Panc1 (cell line): ENCODE measurements at regions not wholly inside any gene's neighbourhood (a gene's known extent, or its start where the extent isn't known, plus 50 kb on each side); places are given as distances from the start of the nearest gene placed in this dataset.

Experiments used
- ATAC-seq: fragments of 200-7000 bp; cut with Tn5 transposase; 2 replicates; pipeline ENCODE4 v1.9.1; 2020; ENCODE audit warnings: mild to moderate bottlenecking, moderate library complexity
- BruUV-seq: library from RNA; stranded (reverse); fragments of 400-500 nt; replicated peaks from 2 replicates; lab custom pipeline; 2021; lab: Mats Ljungman, UMichigan
- CTCF ChIA-PET: fragments of 300-600 bp; sonication (Branson Sonifier 250); formaldehyde crosslinking; loops from one replicate; lab custom pipeline; 2022; ENCODE audit warnings: antibody characterized with exemption; lab: Charles Lee
- POLR2A ChIA-PET: fragments of 300-600 bp; sonication (Branson Sonifier 250); formaldehyde crosslinking; loops from one replicate; lab custom pipeline; 2022; ENCODE audit warnings: antibody characterized with exemption; lab: Charles Lee
- DNase-seq: peaks from one replicate; pipeline ENCODE4 v3.0.0-alpha.2; 2010; ENCODE audit warnings: low read depth, low spot score
- H3K27ac ChIP-seq: 2 replicates; pipeline ENCODE4 v1.5.1; 2011; ENCODE audit warnings: mild to moderate bottlenecking, low read length, inconsistent platforms
- H3K27me3 ChIP-seq: fragments of 200-500 bp; sonication (Bioruptor generic); 2 replicates; pipeline ENCODE4 v1.6.0; 2014; ENCODE audit warnings: low read length, inconsistent platforms; ENCODE audit not compliant: control insufficient read depth, insufficient read depth
- H3K36me3 ChIP-seq: fragments of 200-500 bp; sonication (Bioruptor generic); 2 replicates; pipeline ENCODE4 v1.5.1; 2014; ENCODE audit warnings: inconsistent platforms, mild to moderate bottlenecking, low read length, moderate library complexity; ENCODE audit not compliant: control insufficient read depth, insufficient read depth
- H3K4me1 ChIP-seq: 2 replicates; pipeline ENCODE4 v1.5.1; 2011; ENCODE audit warnings: inconsistent platforms, mild to moderate bottlenecking, low read length, moderate library complexity; ENCODE audit not compliant: control insufficient read depth, insufficient read depth
- H3K4me3 ChIP-seq, 2 experiments: 2 replicates each; pipeline ENCODE4 v1.5.1; 2011 to 2012; ENCODE audit warnings: low read depth in 2 of 2, low read length in 2 of 2, mild to moderate bottlenecking in 2 of 2, inconsistent platforms in 1 of 2, moderate library complexity in 1 of 2
- H3K9me3 ChIP-seq: fragments of 200-500 bp; sonication (Bioruptor generic); 2 replicates; pipeline ENCODE4 v1.5.1; 2014; ENCODE audit warnings: low read depth, mild to moderate bottlenecking, inconsistent platforms, low read length, moderate library complexity; ENCODE audit not compliant: control insufficient read depth, insufficient read depth
- CTCF ChIP-seq: fragments of 450-650 bp; IDR thresholded peaks from 2 replicates; pipeline ENCODE4 v1.5.1; 2017; ENCODE audit warnings: mild to moderate bottlenecking
- POLR2AphosphoS5 ChIP-seq: IDR thresholded peaks from 2 replicates; pipeline ENCODE4 v1.6.1; 2012; ENCODE audit warnings: mild to moderate bottlenecking, low read depth, low read length, moderate library complexity
- REST ChIP-seq, 2 experiments: IDR thresholded peaks; 2 replicates each; pipeline ENCODE4 v1.6.1; 2011 to 2012; ENCODE audit warnings: low read depth in 2 of 2, control low read depth in 1 of 2, low read length in 1 of 2, mild to moderate bottlenecking in 1 of 2, moderate library complexity in 1 of 2; ENCODE audit not compliant: insufficient read depth in 1 of 2
- SIN3A ChIP-seq: IDR thresholded peaks from 2 replicates; pipeline ENCODE4 v1.6.1; 2012; ENCODE audit warnings: low read depth, mild to moderate bottlenecking, low read length, moderate library complexity, borderline replicate concordance; ENCODE audit not compliant: insufficient read depth
- TCF7L2 ChIP-seq: IDR thresholded peaks from 2 replicates; pipeline ENCODE4 v1.6.1; 2011; ENCODE audit warnings: mild to moderate bottlenecking, low read depth, low read length, inconsistent platforms
- in situ Hi-C: cut with HindIII; loops from 2 replicates; pipeline ENCODE4 v1.10.0; 2016; ENCODE audit warnings: low sequenced_read_pairs, low pct_unique_long_range_greater_than_20kb
- intact Hi-C: fragments of 100-400 bp; cut with micrococcal nuclease; formaldehyde crosslinking; loops from one replicate; pipeline ENCODE4 v1.10.0; 2022; ENCODE audit not compliant: unreplicated experiment

GRCh38 chr3:1456781-1457311 is 364.0 kb downstream of the CNTN6 start:
- H3K4me3 ChIP-seq: no peak overlapping the region
- H3K9me3 ChIP-seq: no peaks in the 10 kb centered on the region
- in situ Hi-C loops: no loop called here
- BruUV-seq: no TSS peak
- ATAC-seq (no peak), DNase-seq (no peak)
- intact Hi-C loops: no loop called here
- no peak overlapping the region for H3K27ac ChIP-seq
- H3K4me1 ChIP-seq: no peaks in the 10 kb centered on the region
- no peaks in the 10 kb centered on the region for H3K27me3 ChIP-seq
- ChIA-PET POLR2A (no interaction called here), CTCF (no interaction called here)
- H3K36me3 ChIP-seq: no peaks in the 10 kb centered on the region
- no peak for TF ChIP-seq POLR2AphosphoS5
- TF ChIP-seq CTCF: no peak
- no peak for TF ChIP-seq SIN3A

- no TSS peak for BruUV-seq
- Histone ChIP-seq H3K4me1 (no peaks in the 10 kb centered on the region), H3K4me3 (no peak overlapping the region), H3K36me3 (no peaks in the 10 kb centered on the region), H3K27me3 (no peaks in the 10 kb centered on the region), H3K27ac (no peak overlapping the region), H3K9me3 (no peaks in the 10 kb centered on the region)
- intact Hi-C loops: no loop called here
- in situ Hi-C loops: no loop called here
- TF ChIP-seq SIN3A: no peak
- no peak for TF ChIP-seq REST (IDR thresholded peaks at IDR 0.05; ENCODE audit: insufficient read depth in 1 of 2, low read depth in 2 of 2, low read length in 1 of 2)
- no peak for DNase-seq
- no peak for ATAC-seq
- POLR2A ChIA-PET: no interaction called here
- CTCF ChIA-PET: no interaction called here
Measured at GRCh38 chr3:1462371-1462770, 369.5 kb downstream of the CNTN6 start.

GRCh38 chr3:1462856-1463450 is 370.1 kb downstream of the CNTN6 start:
- Histone ChIP-seq H3K27ac (no peak overlapping the region), H3K4me3 (no peak overlapping the region), H3K36me3 (no peaks in the 10 kb centered on the region), H3K27me3 (no peaks in the 10 kb centered on the region), H3K9me3 (no peaks in the 10 kb centered on the region), H3K4me1 (no peaks in the 10 kb centered on the region)
- TF ChIP-seq REST (IDR thresholded peaks at IDR 0.05; ENCODE audit: insufficient read depth in 1 of 2, low read depth in 2 of 2, low read length in 1 of 2) (no peak), POLR2AphosphoS5 (no peak), SIN3A (no peak), TCF7L2 (no peak), CTCF (no peak)
- ChIA-PET CTCF (no interaction called here), POLR2A (no interaction called here)
- in situ Hi-C loops: no loop called here
- ATAC-seq (no peak), DNase-seq (no peak)
- intact Hi-C loops: no loop called here
- BruUV-seq: no TSS peak
